ENCODE measurements at regions not wholly inside any gene's neighbourhood (a gene's known extent, or its start where the extent isn't known, plus 50 kb on each side); places are given as distances from the start of the nearest gene placed in this dataset.

DNA sequence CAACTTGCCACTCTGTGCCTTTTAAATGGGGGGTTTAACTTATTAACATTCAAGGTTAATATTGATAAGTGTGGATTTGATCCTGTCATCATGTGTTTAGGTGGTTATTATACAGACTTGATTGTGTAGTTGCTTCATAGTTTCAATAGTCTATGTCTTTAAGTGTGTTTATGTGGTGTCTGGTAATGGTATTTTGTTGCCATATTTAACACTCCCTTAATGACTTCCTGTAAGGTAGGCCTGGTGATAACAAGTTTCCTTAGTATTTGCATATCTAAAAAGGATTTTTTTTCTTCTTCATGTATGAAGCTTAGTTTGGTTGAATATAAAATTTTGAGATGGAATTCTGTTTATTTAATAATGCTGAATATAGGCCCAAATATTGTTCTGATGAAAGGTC lies 506.0 kb upstream of the ZNF462 start:
- no peak overlapping the region for H3K27ac ChIP-seq (ENCODE audit: low read length)
- H3F3A ChIP-seq (ENCODE audit: insufficient read depth, low read length, poor library complexity, severe bottlenecking): no peaks in the 10 kb centered on the region
- no peaks in the 10 kb centered on the region for H3K9me3 ChIP-seq (ENCODE audit: low read length)
- no peaks in the 10 kb centered on the region for H3K79me2 ChIP-seq (replicated peaks; ENCODE audit: insufficient read depth, low read length)
- TF ChIP-seq, protein P1, sequence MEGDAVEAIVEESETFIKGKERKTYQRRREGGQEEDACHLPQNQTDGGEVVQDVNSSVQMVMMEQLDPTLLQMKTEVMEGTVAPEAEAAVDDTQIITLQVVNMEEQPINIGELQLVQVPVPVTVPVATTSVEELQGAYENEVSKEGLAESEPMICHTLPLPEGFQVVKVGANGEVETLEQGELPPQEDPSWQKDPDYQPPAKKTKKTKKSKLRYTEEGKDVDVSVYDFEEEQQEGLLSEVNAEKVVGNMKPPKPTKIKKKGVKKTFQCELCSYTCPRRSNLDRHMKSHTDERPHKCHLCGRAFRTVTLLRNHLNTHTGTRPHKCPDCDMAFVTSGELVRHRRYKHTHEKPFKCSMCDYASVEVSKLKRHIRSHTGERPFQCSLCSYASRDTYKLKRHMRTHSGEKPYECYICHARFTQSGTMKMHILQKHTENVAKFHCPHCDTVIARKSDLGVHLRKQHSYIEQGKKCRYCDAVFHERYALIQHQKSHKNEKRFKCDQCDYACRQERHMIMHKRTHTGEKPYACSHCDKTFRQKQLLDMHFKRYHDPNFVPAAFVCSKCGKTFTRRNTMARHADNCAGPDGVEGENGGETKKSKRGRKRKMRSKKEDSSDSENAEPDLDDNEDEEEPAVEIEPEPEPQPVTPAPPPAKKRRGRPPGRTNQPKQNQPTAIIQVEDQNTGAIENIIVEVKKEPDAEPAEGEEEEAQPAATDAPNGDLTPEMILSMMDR (IDR thresholded peaks at IDR 0.05; ENCODE audit: poor library complexity, severe bottlenecking): no peak
- TF ChIP-seq EZH2 (IDR thresholded peaks at IDR 0.05; ENCODE audit: borderline replicate concordance, insufficient read depth, low read length, poor library complexity, severe bottlenecking) (no peak), POLR2AphosphoS5 (IDR thresholded peaks at IDR 0.05) (no peak), TAF1 (IDR thresholded peaks at IDR 0.05; ENCODE audit: low read depth) (no peak), MXI1 (conservative IDR thresholded peaks at IDR 0.05; ENCODE audit: poor library complexity, severe bottlenecking) (no peak), REST (IDR thresholded peaks at IDR 0.05; ENCODE audit: borderline replicate concordance) (no peak), SMC3 (conservative IDR thresholded peaks at IDR 0.05; ENCODE audit: poor library complexity) (no peak)
- H4K20me1 ChIP-seq (ENCODE audit: insufficient read depth): no peaks in the 10 kb centered on the region
- no peaks in the 10 kb centered on the region for H3K27me3 ChIP-seq (ENCODE audit: insufficient read depth, low read depth, low read length)
- no peak overlapping the region for H3K4me2 ChIP-seq (ENCODE audit: low read length)
- no peak overlapping the region for H3K4me3 ChIP-seq (ENCODE audit: low read length)
- H3K9ac ChIP-seq (ENCODE audit: low read length): no peak overlapping the region
- no peak overlapping the region for H2AFZ ChIP-seq (ENCODE audit: low read depth, low read length)
- H3K36me3 ChIP-seq (ENCODE audit: insufficient read depth, low read length): no peaks in the 10 kb centered on the region
- H3K9me2 ChIP-seq (ENCODE audit: insufficient read depth, low read length): no peaks in the 10 kb centered on the region

DNA sequence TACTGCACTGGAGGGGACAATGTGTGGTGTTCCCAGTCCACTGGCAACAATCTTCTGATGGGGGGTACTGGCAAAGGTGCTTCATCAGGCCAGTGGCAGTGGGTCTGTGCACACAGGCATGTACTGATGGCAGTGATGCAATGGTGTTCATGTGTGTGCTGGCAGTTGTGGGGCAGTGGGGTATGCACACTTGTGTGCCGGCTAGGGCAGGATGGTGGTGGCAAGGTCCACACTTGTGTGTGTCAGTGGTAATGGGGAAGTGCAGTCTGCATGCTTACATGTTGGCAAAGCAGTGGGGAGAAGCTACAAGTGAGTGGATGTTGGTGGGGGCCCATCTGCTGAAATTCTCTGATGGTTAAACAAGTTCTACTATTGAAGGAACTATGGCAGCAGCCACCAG lies 504.6 kb upstream of the ZNF462 start:
- H3K79me2 ChIP-seq (replicated peaks; ENCODE audit: insufficient read depth, low read length): no peaks in the 10 kb centered on the region
- H3K36me3 ChIP-seq (ENCODE audit: insufficient read depth, low read length): no peaks in the 10 kb centered on the region
- H3K27me3 ChIP-seq (ENCODE audit: insufficient read depth, low read depth, low read length): no peaks in the 10 kb centered on the region
- H2AFZ ChIP-seq (ENCODE audit: low read depth, low read length): no peak overlapping the region
- H4K20me1 ChIP-seq (ENCODE audit: insufficient read depth): no peaks in the 10 kb centered on the region
- H3K27ac ChIP-seq (ENCODE audit: low read length): no peak overlapping the region
- no peaks in the 10 kb centered on the region for H3F3A ChIP-seq (ENCODE audit: insufficient read depth, low read length, poor library complexity, severe bottlenecking)
- H3K4me2 ChIP-seq (ENCODE audit: low read length): no peak overlapping the region
- H3K4me3 ChIP-seq (ENCODE audit: low read length): no peak overlapping the region
- H3K9ac ChIP-seq (ENCODE audit: low read length): no peak overlapping the region
- no peaks in the 10 kb centered on the region for H3K9me2 ChIP-seq (ENCODE audit: insufficient read depth, low read length)
- no peaks in the 10 kb centered on the region for H3K9me3 ChIP-seq (ENCODE audit: low read length)
- TF ChIP-seq RAD21 (conservative IDR thresholded peaks at IDR 0.05) (no peak), POLR2AphosphoS5 (IDR thresholded peaks at IDR 0.05) (no peak), SMC3 (conservative IDR thresholded peaks at IDR 0.05; ENCODE audit: poor library complexity) (no peak), EZH2 (IDR thresholded peaks at IDR 0.05; ENCODE audit: borderline replicate concordance, insufficient read depth, low read length, poor library complexity, severe bottlenecking) (no peak), MXI1 (conservative IDR thresholded peaks at IDR 0.05; ENCODE audit: poor library complexity, severe bottlenecking) (no peak), REST (IDR thresholded peaks at IDR 0.05; ENCODE audit: borderline replicate concordance) (no peak), EP300 (conservative IDR thresholded peaks at IDR 0.05; ENCODE audit: poor library complexity, severe bottlenecking) (no peak), TAF1 (IDR thresholded peaks at IDR 0.05; ENCODE audit: low read depth) (no peak)
- TF ChIP-seq, protein P1 (IDR thresholded peaks at IDR 0.05; ENCODE audit: poor library complexity, severe bottlenecking): no peak

Data from neural cell (in vitro differentiated cells).